ENCODE measurements at regions not wholly inside any gene's neighbourhood (a gene's known extent, or its start where the extent isn't known, plus 50 kb on each side); places are given as distances from the start of the nearest gene placed in this dataset.

DNA sequence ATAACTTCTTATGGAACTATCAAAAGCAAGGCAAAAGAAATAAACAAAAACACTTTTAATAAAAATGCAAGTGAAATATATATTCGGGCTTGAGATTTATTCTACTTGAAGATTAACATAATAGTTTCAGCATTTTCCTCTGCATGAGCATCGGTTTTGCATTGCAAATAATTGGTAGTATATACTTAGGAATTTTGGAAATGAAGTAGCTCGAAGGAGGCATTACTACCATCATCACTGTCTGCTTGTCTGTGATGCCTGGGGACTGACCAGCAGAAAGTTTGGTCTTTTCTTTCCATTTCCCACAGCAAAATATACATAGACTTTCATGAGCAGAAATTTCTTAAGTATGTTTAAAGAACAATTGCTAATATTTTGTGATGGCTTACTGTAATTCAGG is 570.7 kb downstream of the HTR1B start:
- TF ChIP-seq, protein P1, sequence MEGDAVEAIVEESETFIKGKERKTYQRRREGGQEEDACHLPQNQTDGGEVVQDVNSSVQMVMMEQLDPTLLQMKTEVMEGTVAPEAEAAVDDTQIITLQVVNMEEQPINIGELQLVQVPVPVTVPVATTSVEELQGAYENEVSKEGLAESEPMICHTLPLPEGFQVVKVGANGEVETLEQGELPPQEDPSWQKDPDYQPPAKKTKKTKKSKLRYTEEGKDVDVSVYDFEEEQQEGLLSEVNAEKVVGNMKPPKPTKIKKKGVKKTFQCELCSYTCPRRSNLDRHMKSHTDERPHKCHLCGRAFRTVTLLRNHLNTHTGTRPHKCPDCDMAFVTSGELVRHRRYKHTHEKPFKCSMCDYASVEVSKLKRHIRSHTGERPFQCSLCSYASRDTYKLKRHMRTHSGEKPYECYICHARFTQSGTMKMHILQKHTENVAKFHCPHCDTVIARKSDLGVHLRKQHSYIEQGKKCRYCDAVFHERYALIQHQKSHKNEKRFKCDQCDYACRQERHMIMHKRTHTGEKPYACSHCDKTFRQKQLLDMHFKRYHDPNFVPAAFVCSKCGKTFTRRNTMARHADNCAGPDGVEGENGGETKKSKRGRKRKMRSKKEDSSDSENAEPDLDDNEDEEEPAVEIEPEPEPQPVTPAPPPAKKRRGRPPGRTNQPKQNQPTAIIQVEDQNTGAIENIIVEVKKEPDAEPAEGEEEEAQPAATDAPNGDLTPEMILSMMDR (IDR thresholded peaks at IDR 0.05; ENCODE audit: poor library complexity) = no peak
- TF ChIP-seq EZH2phosphoT487 (IDR thresholded peaks at IDR 0.05; ENCODE audit: low read depth, severe bottlenecking, unreplicated experiment) = no peak
- no peak for TF ChIP-seq EZH2 (IDR thresholded peaks at IDR 0.05; ENCODE audit: borderline replicate concordance)

Measured in hepatocyte (in vitro differentiated cells).